CD14-positive monocyte (primary cell): ENCODE measurements at regions not wholly inside any gene's neighbourhood (a gene's known extent, or its start where the extent isn't known, plus 50 kb on each side); places are given as distances from the start of the nearest gene placed in this dataset.

Experiments
- DNase-seq, 3 donors: peaks; one replicate each; pipeline ENCODE4 v3.0.0-alpha.2; 2011 to 2022
- H2AFZ ChIP-seq: 2 replicates; pipeline ENCODE4 v1.6.0; 2012; ENCODE audit warnings: mild to moderate bottlenecking, low read depth, low read length, inconsistent platforms; ENCODE audit not compliant: insufficient read depth, poor library complexity, severe bottlenecking
- H3K27ac ChIP-seq, 2 donors: 1 replicate in 1 of 2; 2 replicates in 1 of 2; pipeline ENCODE4 v1.5.1; 2012 to 2013; ENCODE audit warnings: low read length in 2 of 2, control low read depth in 1 of 2, inconsistent platforms in 1 of 2, low read depth in 1 of 2, mild to moderate bottlenecking in 1 of 2
- H3K27me3 ChIP-seq, 2 donors: one replicate each; pipeline versions ENCODE4 v1.6.0 to v1.6.1; 2011 to 2013; ENCODE audit warnings: low read length in 2 of 2; ENCODE audit not compliant: control insufficient read depth in 2 of 2, insufficient read depth in 2 of 2
- H3K36me3 ChIP-seq, 2 donors: replicated peaks in 1 of 2; 1 replicate in 1 of 2; 2 replicates in 1 of 2; pipeline versions ENCODE4 v1.5.1 to v1.6.1; 2012 to 2013; ENCODE audit warnings: low read length in 2 of 2, control low read depth in 1 of 2, inconsistent platforms in 1 of 2, mild to moderate bottlenecking in 1 of 2; ENCODE audit not compliant: insufficient read depth in 2 of 2, control insufficient read depth in 1 of 2
- H3K4me1 ChIP-seq, 2 donors: 1 replicate in 1 of 2; 2 replicates in 1 of 2; pipeline versions ENCODE4 v1.5.1 to v1.6.1; 2012 to 2013; ENCODE audit warnings: low read length in 2 of 2, control low read depth in 1 of 2, inconsistent platforms in 1 of 2, mild to moderate bottlenecking in 1 of 2, moderate library complexity in 1 of 2; ENCODE audit not compliant: insufficient read depth in 2 of 2, control insufficient read depth in 1 of 2
- H3K4me2 ChIP-seq: replicated peaks from 2 replicates; pipeline ENCODE3; 2012; ENCODE audit warnings: low read length, moderate library complexity, mild to moderate bottlenecking; ENCODE audit not compliant: poor library complexity, severe bottlenecking; ENCODE audit errors: extremely low read depth
- H3K4me3 ChIP-seq, 3 experiments: fragments of 200-600 bp in 1 of 3; sonication (generic) in 1 of 3; replicated peaks in 1 of 3; 1 replicate in 2 of 3; 2 replicates in 1 of 3; pipeline ENCODE4 v1.5.1; 2011 to 2013; ENCODE audit warnings: low read length in 3 of 3, mild to moderate bottlenecking in 3 of 3, control low read depth in 2 of 3, low read depth in 2 of 3, inconsistent platforms in 1 of 3, moderate library complexity in 1 of 3
- H3K79me2 ChIP-seq: 2 replicates; pipeline ENCODE4 v1.6.0; 2012; ENCODE audit warnings: mild to moderate bottlenecking, control low read depth, inconsistent platforms, low read length, moderate library complexity; ENCODE audit not compliant: insufficient read depth
- H3K9ac ChIP-seq: 2 replicates; pipeline ENCODE4 v1.6.0; 2017; ENCODE audit warnings: low read length, mild to moderate bottlenecking; ENCODE audit not compliant: insufficient read depth, poor library complexity, severe bottlenecking
- H3K9me3 ChIP-seq, 2 donors: replicated peaks in 1 of 2; 1 replicate in 1 of 2; 2 replicates in 1 of 2; pipeline versions ENCODE4 v1.5.1 to v1.6.1; 2012 to 2013; ENCODE audit warnings: low read length in 2 of 2, control low read depth in 1 of 2; ENCODE audit not compliant: control insufficient read depth in 1 of 2, insufficient read depth in 1 of 2
- H4K20me1 ChIP-seq: 2 replicates; pipeline ENCODE4 v1.6.0; 2012; ENCODE audit warnings: mild to moderate bottlenecking, low read length, control low read depth, moderate library complexity; ENCODE audit not compliant: insufficient read depth
- H3K27ac Mint-ChIP-seq, 7 donors: one replicate each; pipeline ENCODE4 v1.8.0; 2020; ENCODE audit warnings: mild to moderate bottlenecking in 7 of 7, mixed read lengths in 7 of 7, moderate library complexity in 6 of 7, inconsistent platforms in 2 of 7
- H3K27me3 Mint-ChIP-seq, 3 donors: one replicate each; pipeline ENCODE4 v1.8.0; 2021 to 2022; ENCODE audit warnings: low read depth in 3 of 3, mild to moderate bottlenecking in 3 of 3, mixed read lengths in 3 of 3, moderate library complexity in 3 of 3, inconsistent platforms in 1 of 3
- H3K36me3 Mint-ChIP-seq, 2 donors: one replicate each; pipeline ENCODE4 v1.8.0; 2020; ENCODE audit warnings: mixed read lengths in 2 of 2, inconsistent platforms in 1 of 2, mild to moderate bottlenecking in 1 of 2
- H3K4me1 Mint-ChIP-seq: one replicate; pipeline ENCODE4 v1.8.0; 2020; ENCODE audit warnings: mild to moderate bottlenecking, mixed read lengths
- H3K4me3 Mint-ChIP-seq, 2 donors: one replicate each; pipeline ENCODE4 v1.8.0; 2020; ENCODE audit warnings: mild to moderate bottlenecking in 2 of 2, mixed read lengths in 2 of 2, moderate library complexity in 1 of 2
- H3K9me3 Mint-ChIP-seq, 7 donors: one replicate each; pipeline ENCODE4 v1.8.0; 2020 to 2022; ENCODE audit warnings: mixed read lengths in 7 of 7, mild to moderate bottlenecking in 6 of 7, moderate library complexity in 6 of 7, inconsistent platforms in 2 of 7
- WGBS: methylation state at CpG from one replicate; pipeline ENCODE4 v1.1.5; 2013; ENCODE audit warnings: missing lambda C conversion rate; ENCODE audit not compliant: insufficient coverage; 5-methylcytosine and 5-hydroxymethylcytosine counted together
- intact Hi-C, 2 donors: fragments of 100-400 bp; cut with micrococcal nuclease; formaldehyde crosslinking; loops; one replicate each; pipeline versions ENCODE4 v1.15.0 to v1.15.1; 2023
- TF ChIP-seq, protein P1 (sequence below): fragments of 200-600 bp; IDR thresholded peaks from one replicate; pipeline ENCODE4 v1.8.0; 2022; ENCODE audit warnings: antibody characterized with exemption, mild to moderate bottlenecking

DNA sequence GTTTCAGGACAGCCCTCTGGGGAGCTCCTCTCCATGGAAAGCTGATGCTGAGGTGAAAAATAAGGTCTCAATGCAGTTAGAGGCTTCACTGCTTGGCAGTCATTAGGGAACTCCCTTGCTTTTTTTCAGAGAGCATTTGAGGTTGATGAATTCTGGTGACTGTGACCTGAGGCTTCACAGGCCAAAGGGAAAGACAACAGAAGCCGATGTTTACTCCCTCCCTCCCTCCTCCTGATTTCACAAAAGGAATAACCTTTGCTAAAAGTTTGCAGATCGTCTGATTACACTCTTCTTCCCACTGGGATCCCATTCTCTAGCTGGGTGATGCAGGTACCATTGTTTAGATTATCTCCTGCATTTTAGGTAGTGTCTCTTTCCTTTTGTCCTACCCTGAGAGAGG lies 329.4 kb downstream of the KIF4B start:
- no peaks in the 10 kb centered on the region for H3K36me3 ChIP-seq
- H3K4me2 ChIP-seq: no peak overlapping the region
- intact Hi-C loops: no loop called here
- TF ChIP-seq, protein P1, sequence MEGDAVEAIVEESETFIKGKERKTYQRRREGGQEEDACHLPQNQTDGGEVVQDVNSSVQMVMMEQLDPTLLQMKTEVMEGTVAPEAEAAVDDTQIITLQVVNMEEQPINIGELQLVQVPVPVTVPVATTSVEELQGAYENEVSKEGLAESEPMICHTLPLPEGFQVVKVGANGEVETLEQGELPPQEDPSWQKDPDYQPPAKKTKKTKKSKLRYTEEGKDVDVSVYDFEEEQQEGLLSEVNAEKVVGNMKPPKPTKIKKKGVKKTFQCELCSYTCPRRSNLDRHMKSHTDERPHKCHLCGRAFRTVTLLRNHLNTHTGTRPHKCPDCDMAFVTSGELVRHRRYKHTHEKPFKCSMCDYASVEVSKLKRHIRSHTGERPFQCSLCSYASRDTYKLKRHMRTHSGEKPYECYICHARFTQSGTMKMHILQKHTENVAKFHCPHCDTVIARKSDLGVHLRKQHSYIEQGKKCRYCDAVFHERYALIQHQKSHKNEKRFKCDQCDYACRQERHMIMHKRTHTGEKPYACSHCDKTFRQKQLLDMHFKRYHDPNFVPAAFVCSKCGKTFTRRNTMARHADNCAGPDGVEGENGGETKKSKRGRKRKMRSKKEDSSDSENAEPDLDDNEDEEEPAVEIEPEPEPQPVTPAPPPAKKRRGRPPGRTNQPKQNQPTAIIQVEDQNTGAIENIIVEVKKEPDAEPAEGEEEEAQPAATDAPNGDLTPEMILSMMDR: no peak
- H3K9ac ChIP-seq: no peak overlapping the region
- peaks cover 0 to 3% of the 10 kb centered on the region in 2 donors for H3K9me3 ChIP-seq
- H3K27ac ChIP-seq: no peak overlapping the region
- no peaks in the 10 kb centered on the region for H3K4me1 ChIP-seq
- Mint-ChIP-seq H3K9me3 (peaks cover 0 to 10% (median 4%) of the 10 kb centered on the region in 7 donors), H3K4me3 (no peak overlapping the region), H3K27me3 (no peaks in the 10 kb centered on the region), H3K27ac (no peak overlapping the region), H3K36me3 (no peaks in the 10 kb centered on the region), H3K4me1 (no peaks in the 10 kb centered on the region)
- WGBS: no CpG with 5 or more reads among the region's 2 CpGs
- no peaks in the 10 kb centered on the region for H3K27me3 ChIP-seq
- no peak overlapping the region for H3K4me3 ChIP-seq
- no peaks in the 10 kb centered on the region for H4K20me1 ChIP-seq
- no peaks in the 10 kb centered on the region for H3K79me2 ChIP-seq
- DNase-seq: no peak
- H2AFZ ChIP-seq: no peak overlapping the region

DNA sequence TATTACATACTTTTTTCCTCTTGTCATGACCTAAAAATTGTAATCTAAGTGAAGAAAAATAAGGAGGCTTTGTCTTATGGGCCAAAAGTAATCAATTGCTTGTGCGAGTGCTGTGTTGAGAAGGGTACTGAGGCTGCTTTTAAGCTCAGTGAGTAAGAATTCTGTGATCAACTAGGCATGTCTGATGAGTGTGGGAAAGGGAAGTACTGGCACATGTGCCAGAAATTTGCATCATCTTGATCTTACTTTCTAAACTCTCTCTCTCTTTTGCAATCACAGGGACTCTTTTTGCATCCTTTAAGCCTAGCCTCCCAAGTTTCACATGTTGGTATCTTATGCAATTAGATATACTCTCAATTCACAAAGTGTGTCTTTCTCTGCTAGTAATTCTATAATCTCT lies 329.9 kb downstream of the KIF4B start:
- TF ChIP-seq, protein P1: no peak
- intact Hi-C loops: no loop called here
- Mint-ChIP-seq H3K4me1 (no peaks in the 10 kb centered on the region), H3K27me3 (no peaks in the 10 kb centered on the region), H3K9me3 (peaks cover 0 to 10% (median 4%) of the 10 kb centered on the region in 7 donors), H3K36me3 (no peaks in the 10 kb centered on the region), H3K4me3 (no peak overlapping the region), H3K27ac (no peak overlapping the region)
- no peak overlapping the region for H2AFZ ChIP-seq
- H3K4me1 ChIP-seq: no peaks in the 10 kb centered on the region
- no peak for DNase-seq
- no peak overlapping the region for H3K4me3 ChIP-seq
- no peaks in the 10 kb centered on the region for H3K79me2 ChIP-seq
- peaks cover 0 to 3% of the 10 kb centered on the region in 2 donors for H3K9me3 ChIP-seq
- H3K36me3 ChIP-seq: no peaks in the 10 kb centered on the region
- no peak overlapping the region for H3K27ac ChIP-seq
- WGBS: 86% methylated on average over 1 of the region's 1 CpG
- H4K20me1 ChIP-seq: no peaks in the 10 kb centered on the region
- H3K4me2 ChIP-seq: no peak overlapping the region
- H3K9ac ChIP-seq: no peak overlapping the region
- no peaks in the 10 kb centered on the region for H3K27me3 ChIP-seq
